B cell (primary cell): ENCODE measurements at regions not wholly inside any gene's neighbourhood (a gene's known extent, or its start where the extent isn't known, plus 50 kb on each side); places are given as distances from the start of the nearest gene placed in this dataset.

ENCODE experiments used
- ATAC-seq: fragments of 200-7000 bp; cut with Tn5 transposase; one replicate; pipeline ENCODE4 v1.10.0; 2021; ENCODE audit warnings: low read depth, mild to moderate bottlenecking, moderate number of reproducible peaks, moderate library complexity
- CTCF ChIA-PET: fragments of 350-600 bp; sonication (Branson Sonifier 250); formaldehyde crosslinking; loops from one replicate; lab custom pipeline; 2021; ENCODE audit warnings: antibody characterized with exemption, inconsistent platforms; lab: Charles Lee
- POLR2A ChIA-PET: fragments of 350-600 bp; sonication (Branson Sonifier 250); formaldehyde crosslinking; loops from one replicate; lab custom pipeline; 2021; ENCODE audit warnings: antibody characterized with exemption; lab: Charles Lee
- DNase-seq: peaks from one replicate; pipeline ENCODE4 v3.0.0; 2013
- H2AFZ ChIP-seq: 2 replicates; pipeline ENCODE4 v1.6.1; 2012; ENCODE audit warnings: mild to moderate bottlenecking, low read depth, low read length; ENCODE audit not compliant: insufficient read depth, poor library complexity, severe bottlenecking
- H3K27ac ChIP-seq, 2 donors: 1 replicate in 1 of 2; 2 replicates in 1 of 2; pipeline ENCODE4 v1.5.1; 2012 to 2013; ENCODE audit warnings: low read length in 2 of 2, mild to moderate bottlenecking in 2 of 2, moderate library complexity in 1 of 2
- H3K27me3 ChIP-seq, 4 experiments: fragments of 200-600 bp in 1 of 4; sonication (generic) in 1 of 4; replicated peaks in 1 of 4; 1 replicate in 2 of 4; 2 replicates in 2 of 4; pipeline versions ENCODE4 v1.6.1 to v1.7.0; 2013 to 2016; ENCODE audit warnings: low read length in 3 of 4, mild to moderate bottlenecking in 2 of 4, mixed read lengths in 1 of 4, moderate library complexity in 1 of 4; ENCODE audit not compliant: insufficient read depth in 4 of 4, control insufficient read depth in 3 of 4; ENCODE audit errors: control extremely low read depth in 1 of 4
- H3K36me3 ChIP-seq, 2 experiments: replicated peaks in 1 of 2; 1 replicate in 1 of 2; 2 replicates in 1 of 2; pipeline versions ENCODE4 v1.6.1 to v1.7.1; 2013; ENCODE audit warnings: low read length in 1 of 2; ENCODE audit not compliant: insufficient read depth in 2 of 2, control insufficient read depth in 1 of 2; ENCODE audit errors: control extremely low read depth in 1 of 2, extremely low read depth in 1 of 2
- H3K4me1 ChIP-seq, 2 donors: fragments of 200-600 bp in 1 of 2; sonication (generic) in 1 of 2; 1 replicate in 1 of 2; 2 replicates in 1 of 2; pipeline versions ENCODE4 v1.5.1 to v1.6.1; 2013 to 2017; ENCODE audit warnings: low read length in 2 of 2; ENCODE audit not compliant: control insufficient read depth in 2 of 2, insufficient read depth in 2 of 2
- H3K4me2 ChIP-seq: replicated peaks from 2 replicates; pipeline ENCODE3; 2012; ENCODE audit warnings: mild to moderate bottlenecking, low read depth, low read length; ENCODE audit not compliant: poor library complexity, severe bottlenecking
- H3K4me3 ChIP-seq, 5 experiments: fragments of 200-600 bp in 1 of 5; sonication (generic) in 1 of 5; 1 replicate in 3 of 5; 2 replicates in 2 of 5; pipeline versions ENCODE4 v1.5.1 to v1.7.0; 2011 to 2016; ENCODE audit warnings: low read length in 4 of 5, mild to moderate bottlenecking in 4 of 5, low read depth in 2 of 5, control low read depth in 1 of 5, moderate library complexity in 1 of 5; ENCODE audit not compliant: insufficient read depth in 1 of 5; ENCODE audit errors: control extremely low read depth in 1 of 5, extremely low read depth in 1 of 5
- H3K79me2 ChIP-seq: fragments of 200-600 bp; sonication (generic); one replicate; pipeline ENCODE4 v1.6.0; 2016; ENCODE audit warnings: low read length; ENCODE audit not compliant: control insufficient read depth, insufficient read depth
- H3K9ac ChIP-seq: fragments of 200-600 bp; sonication (generic); 2 replicates; pipeline ENCODE4 v1.6.1; 2017; ENCODE audit warnings: mild to moderate bottlenecking, low read length, moderate library complexity
- H3K9me3 ChIP-seq, 3 donors: one replicate each; pipeline versions ENCODE4 v1.6.1 to v1.7.1; 2013; ENCODE audit warnings: low read length in 2 of 3; ENCODE audit not compliant: control insufficient read depth in 2 of 3, insufficient read depth in 1 of 3; ENCODE audit errors: control extremely low read depth in 1 of 3
- H4K20me1 ChIP-seq: 2 replicates; pipeline ENCODE4 v1.6.0; 2012; ENCODE audit warnings: mild to moderate bottlenecking, low read length; ENCODE audit not compliant: insufficient read depth, control insufficient read depth, poor library complexity, severe bottlenecking
- H3K27ac Mint-ChIP-seq: one replicate; pipeline ENCODE4 v1.8.0; 2021; ENCODE audit warnings: mixed read lengths
- H3K27me3 Mint-ChIP-seq: one replicate; pipeline ENCODE4 v1.8.0; 2021; ENCODE audit warnings: mixed read lengths
- H3K4me1 Mint-ChIP-seq: one replicate; pipeline ENCODE4 v1.8.0; 2021; ENCODE audit warnings: mixed read lengths
- H3K4me3 Mint-ChIP-seq: one replicate; pipeline ENCODE4 v1.8.0; 2021; ENCODE audit warnings: mixed read lengths
- H3K9me3 Mint-ChIP-seq: one replicate; pipeline ENCODE4 v1.8.0; 2022; ENCODE audit warnings: mixed read lengths; ENCODE audit not compliant: insufficient read depth
- CTCF ChIP-seq: fragments of 200-600 bp; IDR thresholded peaks from one replicate; pipeline ENCODE4 v1.8.0; 2022; ENCODE audit warnings: antibody characterized with exemption, mild to moderate bottlenecking
- EZH2 ChIP-seq: IDR thresholded peaks from 2 replicates; pipeline ENCODE4 v1.6.1; 2012; ENCODE audit warnings: borderline replicate concordance, low read depth, mild to moderate bottlenecking, moderate library complexity, low read length; ENCODE audit not compliant: insufficient read depth, poor library complexity, severe bottlenecking
- WGBS: methylation state at CpG from one replicate; pipeline ENCODE4 v1.1.5; 2013; ENCODE audit warnings: missing lambda C conversion rate; ENCODE audit not compliant: insufficient coverage; 5-methylcytosine and 5-hydroxymethylcytosine counted together
- intact Hi-C: fragments of 100-400 bp; cut with micrococcal nuclease; formaldehyde crosslinking; loops from one replicate; pipeline ENCODE4 v1.10.0; 2022

GRCh38 chr20:10954137-10954840 lies 280.5 kb upstream of the JAG1 start:
- Histone ChIP-seq H3K4me3 (no peak overlapping the region), H3K27ac (no peak overlapping the region), H2AFZ (no peak overlapping the region), H3K4me2 (no peak overlapping the region), H3K4me1 (no peaks in the 10 kb centered on the region), H3K27me3 (no peaks in the 10 kb centered on the region), H3K36me3 (no peaks in the 10 kb centered on the region), H3K9ac (no peak overlapping the region), H3K79me2 (no peaks in the 10 kb centered on the region), H4K20me1 (no peaks in the 10 kb centered on the region), H3K9me3 (no peaks in the 10 kb centered on the region)
- Mint-ChIP-seq H3K4me3 (no peak overlapping the region), H3K27ac (no peak overlapping the region), H3K9me3 (no peaks in the 10 kb centered on the region), H3K4me1 (no peaks in the 10 kb centered on the region), H3K27me3 (no peaks in the 10 kb centered on the region)
- TF ChIP-seq EZH2 = no peak
- no peak for TF ChIP-seq CTCF
- ChIA-PET POLR2A (no interaction called here), CTCF (no interaction called here)
- ATAC-seq (no peak), DNase-seq (no peak)
- intact Hi-C loops = no loop called here
- 94% methylated on average over 5 of the region's 6 CpGs for WGBS

DNA sequence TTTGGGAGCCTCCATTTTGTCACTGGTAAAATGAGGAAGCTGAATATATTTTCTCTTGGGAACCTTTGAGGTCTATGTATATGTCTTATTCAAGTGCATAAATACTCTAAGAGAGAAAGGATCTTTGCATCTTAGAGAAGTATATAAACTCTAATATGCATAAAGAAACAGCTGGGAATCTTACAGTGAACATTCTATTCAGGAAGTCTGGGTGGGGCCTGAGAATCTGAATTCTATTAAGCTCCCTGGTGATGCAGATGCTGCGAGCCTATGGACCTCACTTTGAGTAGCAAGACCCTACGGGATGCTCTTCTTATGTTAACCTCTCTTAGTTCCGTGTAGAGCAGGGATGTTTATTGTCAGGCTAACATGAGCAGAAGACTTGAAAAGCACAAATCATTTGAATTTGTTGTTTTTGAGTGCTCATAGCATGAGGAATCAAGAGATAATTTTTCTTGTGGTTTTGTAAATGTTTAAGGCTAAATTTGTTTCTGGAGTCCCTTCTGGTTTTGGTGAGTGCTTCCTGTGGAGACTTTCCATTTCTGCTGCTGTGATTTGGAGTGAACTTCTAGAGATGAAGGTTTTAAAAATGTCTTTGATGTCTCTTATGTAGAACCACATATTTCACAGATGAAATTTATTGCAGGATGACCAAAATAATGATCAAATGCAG lies 281.2 kb upstream of the JAG1 start:
- H3K36me3 ChIP-seq = no peaks in the 10 kb centered on the region

More for the DNA sequence above, 281.2 kb upstream of the JAG1 start:
- Histone ChIP-seq H3K27ac (no peak overlapping the region), H3K4me3 (no peak overlapping the region), H3K4me1 (no peaks in the 10 kb centered on the region), H3K9me3 (no peaks in the 10 kb centered on the region), H2AFZ (no peak overlapping the region), H3K4me2 (no peak overlapping the region), H3K9ac (no peak overlapping the region), H3K79me2 (no peaks in the 10 kb centered on the region), H3K27me3 (no peaks in the 10 kb centered on the region), H4K20me1 (no peaks in the 10 kb centered on the region)
- Mint-ChIP-seq H3K27ac (no peak overlapping the region), H3K9me3 (no peaks in the 10 kb centered on the region), H3K4me3 (no peak overlapping the region), H3K4me1 (no peaks in the 10 kb centered on the region), H3K27me3 (no peaks in the 10 kb centered on the region)
- WGBS = 50% methylated on average over 3 of the region's 3 CpGs
- POLR2A ChIA-PET = no interaction called here
- intact Hi-C loops = no loop called here
- DNase-seq (no peak), ATAC-seq (no peak)
- CTCF ChIA-PET = no interaction called here
- TF ChIP-seq EZH2 = no peak
- no peak for TF ChIP-seq CTCF
